ENCODE measurements at regions not wholly inside any gene's neighbourhood (a gene's known extent, or its start where the extent isn't known, plus 50 kb on each side); places are given as distances from the start of the nearest gene placed in this dataset.

- DNase-seq, result no peak
Measured at GRCh38 chr4:24279469-24279868, 304.9 kb downstream of the DHX15 start.

DNA sequence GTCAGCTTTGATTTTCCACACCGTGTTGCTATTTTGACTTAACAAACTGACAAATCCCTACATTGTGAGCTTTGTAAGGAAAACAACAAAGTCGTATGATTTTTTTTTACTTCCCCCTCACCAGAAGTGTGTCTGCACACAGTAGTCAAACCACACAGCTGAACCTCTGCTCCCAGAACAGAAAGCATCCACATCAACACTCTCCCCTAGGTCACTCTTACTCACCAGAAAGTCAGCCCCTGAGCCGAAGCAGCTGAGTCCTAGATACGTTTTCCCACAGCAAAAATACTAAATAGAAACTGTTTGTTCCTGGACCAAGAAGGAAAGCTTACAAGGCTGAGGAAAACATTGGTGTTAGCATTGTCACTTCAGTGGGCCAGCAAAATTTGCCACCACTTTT, 305.7 kb downstream of the DHX15 start:
- DNase-seq, result no peak

GRCh38 chr4:24274381-24274941, 309.9 kb downstream of the DHX15 start:
- DNase-seq, result no peak

DNA sequence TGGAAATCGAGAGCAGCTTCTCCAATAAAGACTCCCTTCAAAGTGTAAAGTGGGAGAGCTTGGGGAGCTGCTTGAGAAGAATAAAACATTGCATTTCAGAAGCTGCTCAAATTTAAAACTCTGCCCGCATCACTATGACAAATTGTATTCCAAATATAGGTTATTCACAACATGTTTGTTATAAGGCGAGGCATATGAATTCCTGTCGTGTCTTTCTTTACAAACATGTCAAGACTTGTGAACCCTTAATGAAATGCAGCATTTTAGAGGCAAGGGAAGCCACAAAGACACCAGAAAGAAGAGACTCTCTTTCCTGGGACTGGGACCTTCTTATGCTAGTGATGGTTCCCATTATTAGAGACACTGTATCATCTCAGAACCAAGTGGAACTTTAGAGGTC, 311.2 kb downstream of the DHX15 start:
- DNase-seq, result no peak

- DNase-seq, result no peak
Measured at GRCh38 chr4:24266951-24267722, 317.2 kb downstream of the DHX15 start.

GRCh38 chr4:24265989-24266388, 318.4 kb downstream of the DHX15 start:
- no peak for DNase-seq

DNA sequence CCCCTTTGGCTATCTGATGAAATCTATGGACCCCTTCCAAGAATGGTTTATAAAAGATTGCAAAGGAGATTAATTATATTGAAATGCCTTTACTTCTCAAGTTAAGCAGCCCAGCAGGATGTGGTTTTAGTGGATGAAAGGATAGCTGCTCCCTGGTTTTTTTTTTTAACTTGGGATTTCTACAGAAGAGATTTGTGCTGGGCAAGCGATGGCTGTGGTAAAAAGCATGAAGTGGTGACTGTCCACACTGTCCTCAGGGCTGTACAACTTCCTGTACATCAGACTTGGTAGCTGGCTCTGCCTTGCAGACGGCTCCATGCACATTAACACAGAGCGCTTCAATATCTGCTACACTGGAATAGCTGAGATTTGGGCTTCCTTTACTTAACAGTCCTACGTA, 321.7 kb downstream of the DHX15 start:
- no peak for DNase-seq

GRCh38 chr4:24262084-24262483, 322.3 kb downstream of the DHX15 start:
- no peak for DNase-seq

DNA sequence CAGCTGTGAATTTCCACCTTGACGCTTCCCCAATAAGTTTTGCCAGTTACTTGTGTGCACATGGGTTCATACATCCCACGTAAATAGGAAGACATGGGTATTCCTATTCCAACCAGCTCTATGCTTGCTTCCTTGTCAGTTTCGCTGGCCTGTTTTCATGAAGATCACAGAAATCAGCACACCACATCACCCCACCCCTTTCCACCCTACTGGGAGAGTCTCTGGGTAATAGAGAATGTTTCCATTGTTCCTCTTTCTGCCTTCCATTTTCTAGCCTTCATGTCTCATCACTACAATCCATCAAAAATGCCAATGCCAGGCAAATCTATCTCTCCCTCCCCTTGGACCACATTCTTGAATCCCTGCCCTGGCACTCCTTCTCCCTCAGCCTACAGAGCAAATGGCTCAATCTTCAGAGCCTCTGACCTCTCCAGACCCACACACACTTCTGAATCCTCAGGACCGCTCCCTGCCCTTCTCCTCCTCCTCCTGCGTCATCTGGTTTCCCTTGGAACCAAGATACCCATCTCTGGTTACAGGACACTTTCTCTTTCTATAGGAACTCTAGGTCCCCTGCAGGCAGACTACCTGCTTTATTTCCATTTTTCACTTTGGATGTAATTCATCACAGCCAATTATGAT, 323.3 kb downstream of the DHX15 start:
- no peak for DNase-seq

- DNase-seq, result no peak
Measured at GRCh38 chr4:24260133-24260715, 324.1 kb downstream of the DHX15 start.

GRCh38 chr4:24256547-24256946, 327.8 kb downstream of the DHX15 start:
- no peak for DNase-seq

- no peak for DNase-seq
Measured at GRCh38 chr4:24256066-24256465, 328.3 kb downstream of the DHX15 start.

- no peak for DNase-seq
Measured at GRCh38 chr4:24252121-24252520, 332.2 kb downstream of the DHX15 start.

DNA sequence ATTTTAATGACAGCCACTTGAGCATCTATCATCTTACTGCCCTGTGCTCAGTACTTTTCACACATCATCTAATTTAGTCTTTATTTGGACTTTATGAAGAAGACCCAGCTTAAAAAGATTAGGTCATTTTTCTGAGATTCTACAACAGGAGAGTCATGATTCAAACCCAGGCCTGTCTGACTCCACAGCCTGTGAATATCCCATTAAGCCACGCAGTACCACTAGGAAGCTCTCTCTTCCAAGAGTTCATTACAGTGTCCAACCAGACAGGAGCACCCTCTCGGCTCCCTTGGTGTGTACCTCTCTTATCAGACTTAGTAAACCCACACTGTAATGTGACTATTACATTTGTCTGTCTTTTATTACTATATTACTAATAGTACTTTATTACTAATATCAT, 332.8 kb downstream of the DHX15 start:
- DNase-seq, result no peak

GRCh38 chr4:24249972-24250371, 334.4 kb downstream of the DHX15 start:
- DNase-seq, result no peak

DNA sequence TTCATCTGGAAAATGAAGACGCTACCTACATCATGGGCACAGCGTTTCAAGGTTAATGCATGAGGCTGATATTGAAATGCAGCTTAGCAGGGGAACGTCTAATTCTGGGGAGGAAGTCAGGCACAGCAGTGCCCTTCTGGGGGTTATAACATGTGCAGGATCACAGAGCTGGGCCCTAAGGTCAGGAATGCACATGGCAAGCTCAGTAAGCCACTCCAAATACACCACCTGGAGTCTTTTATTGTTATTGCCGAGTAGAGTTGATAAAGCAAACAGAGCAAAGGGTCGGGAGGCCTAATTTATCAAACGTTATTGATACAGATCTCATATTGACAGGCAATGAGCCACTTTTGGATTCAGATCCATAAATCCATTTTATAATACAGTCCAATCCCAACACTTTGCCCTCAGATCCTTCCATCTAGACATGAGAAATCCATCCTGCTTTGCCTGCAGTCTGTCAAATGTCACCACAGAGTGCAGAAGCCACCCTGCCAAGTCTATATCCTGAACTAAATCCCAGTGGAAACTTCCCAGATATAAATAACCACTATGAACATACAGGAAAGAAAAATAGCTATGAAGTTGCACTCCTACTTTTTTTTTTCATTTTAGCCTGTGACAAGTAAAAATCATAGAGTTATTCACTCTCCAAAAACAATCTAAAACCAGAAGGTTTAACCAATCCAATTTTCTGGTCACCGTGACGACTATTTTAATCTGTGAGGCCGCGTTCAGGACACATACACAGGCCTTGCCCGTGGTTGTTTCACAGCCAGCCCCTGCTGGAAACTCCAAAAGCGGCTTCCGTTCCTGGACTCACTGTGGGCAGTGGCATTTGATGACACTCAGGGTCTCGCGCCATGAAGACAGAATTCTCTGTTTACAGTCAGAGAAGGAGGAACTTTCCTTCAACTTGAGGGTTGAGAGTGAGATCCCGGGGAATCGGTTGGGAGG, 335.4 kb downstream of the DHX15 start:
- no peak for DNase-seq

- DNase-seq, result no peak
Measured at GRCh38 chr4:24245491-24245820, 338.9 kb downstream of the DHX15 start.

DNA sequence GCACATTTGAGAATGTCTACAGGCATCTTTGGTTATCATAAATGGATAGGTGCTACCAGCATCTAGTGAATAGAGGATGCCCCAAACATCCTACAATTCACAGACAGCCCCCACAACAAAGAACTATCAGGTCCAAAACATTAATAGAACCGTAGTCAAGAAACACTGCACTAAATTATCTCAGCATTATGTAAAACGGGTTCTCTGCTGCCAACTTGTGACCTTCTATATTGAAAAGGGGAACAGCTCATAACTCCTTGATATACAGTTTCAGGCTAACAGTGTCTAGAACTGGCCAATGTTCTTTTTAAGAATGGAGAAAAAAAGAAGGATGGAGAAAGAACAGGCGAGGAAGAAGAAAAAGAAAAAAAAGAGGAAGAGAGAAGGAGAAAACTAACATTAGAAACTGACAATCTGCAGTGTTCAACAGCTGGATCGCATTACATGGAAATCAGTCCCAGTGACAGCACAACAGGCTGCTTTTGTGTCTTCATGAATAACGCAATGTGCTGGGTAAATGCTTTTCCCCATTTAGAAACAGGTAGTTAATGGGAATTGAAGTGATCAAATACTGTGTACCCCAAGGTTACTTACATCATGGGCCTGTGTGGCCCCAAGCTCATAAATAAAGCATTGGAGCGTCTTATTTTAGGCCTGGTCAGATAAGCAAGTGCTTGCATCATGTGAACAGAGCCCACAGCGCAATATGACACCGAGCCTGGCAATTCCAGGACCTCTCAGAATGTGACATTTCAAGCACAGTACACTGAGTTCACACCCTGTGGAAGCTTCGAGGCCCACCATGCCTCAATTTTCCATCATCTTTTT, 339.5 kb downstream of the DHX15 start:
- DNase-seq, result no peak

DNA sequence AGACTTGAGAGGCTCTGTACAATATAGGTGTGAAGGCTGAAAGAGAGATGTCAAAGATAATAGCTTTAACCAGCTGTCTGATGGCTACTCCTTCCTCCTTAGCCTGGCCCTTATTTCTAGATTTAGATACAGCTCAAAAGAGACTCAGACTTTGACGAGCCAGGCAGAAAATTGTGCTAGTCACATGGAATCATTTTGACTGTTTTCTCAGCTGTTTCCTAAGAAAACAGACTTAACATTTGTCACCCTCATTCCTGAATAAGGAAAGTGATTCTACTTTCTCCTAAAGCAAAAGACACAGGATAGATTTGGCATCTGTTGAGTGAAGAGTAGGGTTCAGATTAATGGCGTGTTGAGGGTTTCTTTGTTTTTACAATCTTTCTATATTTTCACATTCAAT, 340.7 kb downstream of the DHX15 start:
- DNase-seq, result no peak

GRCh38 chr4:24241511-24241910, 342.8 kb downstream of the DHX15 start:
- DNase-seq, result no peak

- DNase-seq, result no peak
Measured at GRCh38 chr4:24240655-24241054, 343.7 kb downstream of the DHX15 start.

GRCh38 chr4:24237709-24238108, 346.6 kb downstream of the DHX15 start:
- DNase-seq, result no peak
